SK-N-MC (cell line): ENCODE measurements at regions not wholly inside any gene's neighbourhood (a gene's known extent, or its start where the extent isn't known, plus 50 kb on each side); places are given as distances from the start of the nearest gene placed in this dataset.

Experiments
- DNase-seq: peaks from one replicate; pipeline ENCODE4 v3.0.0-alpha.2; 2011; ENCODE audit warnings: low read depth, low spot score
- H3K27ac ChIP-seq: fragments of 200-600 bp; sonication (generic); 2 replicates; pipeline ENCODE4 v1.5.1; 2016; ENCODE audit warnings: mixed run types
- H3K36me3 ChIP-seq: fragments of 200-600 bp; sonication (generic); 2 replicates; pipeline ENCODE4 v1.6.1; 2017; ENCODE audit warnings: antibody characterized with exemption, low read length, mixed read lengths; ENCODE audit not compliant: insufficient read depth
- H3K4me3 ChIP-seq: fragments of 200-600 bp; sonication (generic); 2 replicates; pipeline ENCODE4 v1.5.1; 2016
- H3K9ac ChIP-seq: fragments of 200-600 bp; sonication (generic); 2 replicates; pipeline ENCODE4 v1.8.0; 2017; ENCODE audit warnings: mixed run types, mixed read lengths; ENCODE audit not compliant: insufficient read length
- H3K9me3 ChIP-seq: fragments of 200-600 bp; sonication (generic); 2 replicates; pipeline ENCODE4 v1.6.1; 2017; ENCODE audit warnings: low read depth, mild to moderate bottlenecking, antibody characterized with exemption, low read length, moderate library complexity, mixed read lengths
- EZH2 ChIP-seq: fragments of 200-600 bp; sonication (generic); IDR thresholded peaks from one replicate; pipeline ENCODE4 v1.6.1; 2017; ENCODE audit warnings: antibody characterized with exemption
- FOXP2 ChIP-seq: optimal IDR thresholded peaks from 2 replicates; pipeline ENCODE3; 2011; ENCODE audit warnings: mild to moderate bottlenecking, moderate library complexity; ENCODE audit not compliant: insufficient read depth; ENCODE audit errors: extremely low read length, control extremely low read depth
- POLR2AphosphoS5 ChIP-seq: IDR thresholded peaks from 2 replicates; pipeline ENCODE4 v1.6.1; 2012; ENCODE audit warnings: mild to moderate bottlenecking, low read depth, low read length, borderline replicate concordance

- Histone ChIP-seq H3K36me3 (peaks cover 79% of the 10 kb centered on the region), H3K27ac (no peak overlapping the region), H3K4me3 (no peak overlapping the region), H3K9ac (no peak overlapping the region), H3K9me3 (no peaks in the 10 kb centered on the region)
- no peak for DNase-seq
- TF ChIP-seq POLR2AphosphoS5 = no peak
- no peak for TF ChIP-seq EZH2
- TF ChIP-seq FOXP2 = no peak
These were observed 184.0 kb downstream of the AACS start for GRCh38 chr12:125249066-125249824.

- no peak overlapping the region; the same call in 1 of the 2 replicates for H3K27ac ChIP-seq
- H3K4me3 ChIP-seq = no peak overlapping the region
- H3K36me3 ChIP-seq = peaks cover 76% of the 10 kb centered on the region
- DNase-seq = no peak
- TF ChIP-seq EZH2 (no peak), FOXP2 (no peak), POLR2AphosphoS5 (no peak; the same call in 1 of the 2 replicates)
- no peaks in the 10 kb centered on the region for H3K9me3 ChIP-seq
- no peak overlapping the region for H3K9ac ChIP-seq
These were observed 184.7 kb downstream of the AACS start for GRCh38 chr12:125249932-125250331.

GRCh38 chr12:125254236-125254635 is 189.0 kb downstream of the AACS start:
- peaks cover 85% of the 10 kb centered on the region for H3K36me3 ChIP-seq
- no peak for TF ChIP-seq EZH2
- TF ChIP-seq POLR2AphosphoS5 = no peak
- TF ChIP-seq FOXP2 = no peak
- no peaks in the 10 kb centered on the region for H3K9me3 ChIP-seq
- no peak for DNase-seq
- H3K4me3 ChIP-seq = no peak overlapping the region
- H3K9ac ChIP-seq = no peak overlapping the region
- no peak overlapping the region for H3K27ac ChIP-seq

GRCh38 chr12:125254856-125255255 is 189.6 kb downstream of the AACS start:
- Histone ChIP-seq H3K9ac (no peak overlapping the region), H3K27ac (no peak overlapping the region), H3K4me3 (no peak overlapping the region), H3K9me3 (no peaks in the 10 kb centered on the region), H3K36me3 (peaks cover 86% of the 10 kb centered on the region)
- no peak for TF ChIP-seq EZH2
- no peak for TF ChIP-seq FOXP2
- no peak for TF ChIP-seq POLR2AphosphoS5
- DNase-seq = no peak

GRCh38 chr12:125255935-125256633 is 190.8 kb downstream of the AACS start:
- Histone ChIP-seq H3K36me3 (peaks cover 93% of the 10 kb centered on the region), H3K9ac (no peak overlapping the region), H3K9me3 (no peaks in the 10 kb centered on the region), H3K27ac (no peak overlapping the region), H3K4me3 (no peak overlapping the region)
- no peak for TF ChIP-seq EZH2
- no peak for TF ChIP-seq POLR2AphosphoS5
- no peak for TF ChIP-seq FOXP2
- DNase-seq = no peak

GRCh38 chr12:125256634-125256936 is 191.3 kb downstream of the AACS start:
- H3K27ac ChIP-seq = no peak overlapping the region
- no peak for DNase-seq
- H3K4me3 ChIP-seq = no peak overlapping the region
- no peak for TF ChIP-seq EZH2
- no peak for TF ChIP-seq POLR2AphosphoS5
- no peak for TF ChIP-seq FOXP2
- H3K9me3 ChIP-seq = no peaks in the 10 kb centered on the region
- peaks cover 95% of the 10 kb centered on the region for H3K36me3 ChIP-seq
- H3K9ac ChIP-seq = no peak overlapping the region

- H3K9ac ChIP-seq = no peak overlapping the region
- H3K36me3 ChIP-seq = peaks cover 97% of the 10 kb centered on the region
- TF ChIP-seq EZH2 (no peak), POLR2AphosphoS5 (no peak; the same call in 1 of the 2 replicates), FOXP2 (no peak)
- no peak overlapping the region for H3K4me3 ChIP-seq
- DNase-seq = no peak
- H3K27ac ChIP-seq = no peak overlapping the region
- no peaks in the 10 kb centered on the region for H3K9me3 ChIP-seq
These were observed 194.1 kb downstream of the AACS start for GRCh38 chr12:125259178-125259867.

GRCh38 chr12:125262851-125263250 is 197.6 kb downstream of the AACS start:
- TF ChIP-seq FOXP2 (no peak), EZH2 (no peak), POLR2AphosphoS5 (no peak)
- H3K9ac ChIP-seq = no peak overlapping the region
- DNase-seq = no peak
- no peak overlapping the region for H3K4me3 ChIP-seq
- H3K27ac ChIP-seq = no peak overlapping the region
- no peaks in the 10 kb centered on the region for H3K9me3 ChIP-seq
- peaks cover 93% of the 10 kb centered on the region for H3K36me3 ChIP-seq
